Activated CD8-positive, alpha-beta T cell treated with anti-CD3 and anti-CD28 coated beads for 36 hours (primary cell): ENCODE measurements at regions not wholly inside any gene's neighbourhood (a gene's known extent, or its start where the extent isn't known, plus 50 kb on each side); places are given as distances from the start of the nearest gene placed in this dataset.

Experiments used
- ATAC-seq: fragments of 200-7000 bp; cut with Tn5 transposase; one replicate; pipeline ENCODE4 v1.10.0; 2021; ENCODE audit warnings: mild to moderate bottlenecking, moderate library complexity
- CTCF ChIA-PET: fragments of 350-600 bp; sonication (Branson Sonifier 250); formaldehyde crosslinking; loops from one replicate; lab custom pipeline; 2021; ENCODE audit warnings: antibody characterized with exemption; lab: Charles Lee
- POLR2A ChIA-PET: fragments of 350-600 bp; sonication (Branson Sonifier 250); formaldehyde crosslinking; loops from one replicate; lab custom pipeline; 2021; ENCODE audit warnings: antibody characterized with exemption; lab: Charles Lee
- DNase-seq: peaks from one replicate; pipeline ENCODE4 v3.0.0-alpha.2; 2020
- H3K27ac Mint-ChIP-seq: one replicate; pipeline ENCODE4 v1.8.0; 2021; ENCODE audit warnings: mild to moderate bottlenecking, mixed read lengths
- H3K27me3 Mint-ChIP-seq: one replicate; pipeline ENCODE4 v1.8.0; 2021; ENCODE audit warnings: mixed read lengths
- H3K36me3 Mint-ChIP-seq: one replicate; pipeline ENCODE4 v1.8.0; 2021; ENCODE audit warnings: low read depth, mixed read lengths
- H3K4me1 Mint-ChIP-seq: one replicate; pipeline ENCODE4 v1.8.0; 2021; ENCODE audit warnings: low read depth, mixed read lengths
- H3K4me3 Mint-ChIP-seq: one replicate; pipeline ENCODE4 v1.8.0; 2021; ENCODE audit warnings: mild to moderate bottlenecking, moderate library complexity, mixed read lengths
- H3K9me3 Mint-ChIP-seq: one replicate; pipeline ENCODE4 v1.8.0; 2021; ENCODE audit warnings: mixed read lengths
- CTCF ChIP-seq: fragments of 200-600 bp; IDR thresholded peaks from one replicate; pipeline ENCODE4 v1.8.0; 2022; ENCODE audit warnings: antibody characterized with exemption, mild to moderate bottlenecking
- intact Hi-C: fragments of 100-400 bp; cut with micrococcal nuclease; formaldehyde crosslinking; loops from one replicate; pipeline ENCODE4 v1.10.0; 2022

- peaks cover 3% of the 10 kb centered on the region for H3K36me3 Mint-ChIP-seq
Observed at GRCh38 chr2:144079803-144080202, 440.1 kb downstream of the ZEB2 start.

GRCh38 chr2:144078802-144079724 lies 440.9 kb downstream of the ZEB2 start:
- peaks cover 6% of the 10 kb centered on the region for H3K4me1 Mint-ChIP-seq
- DNase-seq (no peak), ATAC-seq (no peak)
- H3K27me3 Mint-ChIP-seq, result no peaks in the 10 kb centered on the region
- no peak overlapping the region for H3K27ac Mint-ChIP-seq
- no peaks in the 10 kb centered on the region for H3K9me3 Mint-ChIP-seq
- ChIA-PET CTCF (no interaction called here), POLR2A (no interaction called here)
- H3K4me3 Mint-ChIP-seq, result no peak overlapping the region
- no peak for TF ChIP-seq CTCF
- peaks cover 3% of the 10 kb centered on the region for H3K36me3 Mint-ChIP-seq
- intact Hi-C loops, result no loop called here

More at GRCh38 chr2:144079803-144080202, 440.1 kb downstream of the ZEB2 start:
- ATAC-seq (no peak), DNase-seq (no peak)
- Mint-ChIP-seq H3K9me3 (no peaks in the 10 kb centered on the region), H3K27ac (no peak overlapping the region), H3K4me1 (peaks cover 8% of the 10 kb centered on the region), H3K4me3 (no peak overlapping the region), H3K27me3 (no peaks in the 10 kb centered on the region)
- CTCF ChIA-PET, result no interaction called here
- POLR2A ChIA-PET, result no interaction called here
- TF ChIP-seq CTCF, result no peak
- intact Hi-C loops, result no loop called here

- Mint-ChIP-seq H3K4me3 (no peak overlapping the region), H3K36me3 (peaks cover 3% of the 10 kb centered on the region), H3K9me3 (no peaks in the 10 kb centered on the region), H3K4me1 (peaks cover 6% of the 10 kb centered on the region), H3K27me3 (no peaks in the 10 kb centered on the region), H3K27ac (no peak overlapping the region)
- TF ChIP-seq CTCF, result no peak
- intact Hi-C loops, result no loop called here
- ATAC-seq, result no peak
- DNase-seq, result no peak
- ChIA-PET CTCF (no interaction called here), POLR2A (no interaction called here)
Observed at GRCh38 chr2:144078106-144078505, 441.8 kb downstream of the ZEB2 start.

GRCh38 chr2:144074450-144074849 lies 445.5 kb downstream of the ZEB2 start:
- Mint-ChIP-seq H3K27me3 (no peaks in the 10 kb centered on the region), H3K27ac (no peak overlapping the region), H3K36me3 (no peaks in the 10 kb centered on the region), H3K9me3 (no peaks in the 10 kb centered on the region), H3K4me1 (peaks cover 3% of the 10 kb centered on the region), H3K4me3 (no peak overlapping the region)
- ChIA-PET POLR2A (interaction anchor here (1.3 kb wide), 1 partner anchor 11 kb away, joined by 4 read pairs; no protein-coding TSS in a partner anchor), CTCF (no interaction called here)
- no peak for DNase-seq
- no peak for ATAC-seq
- TF ChIP-seq CTCF, result no peak
- intact Hi-C loops, result no loop called here

GRCh38 chr2:144071461-144071860 lies 448.5 kb downstream of the ZEB2 start:
- Mint-ChIP-seq H3K9me3 (no peaks in the 10 kb centered on the region), H3K27ac (no peak overlapping the region), H3K27me3 (no peaks in the 10 kb centered on the region), H3K36me3 (no peaks in the 10 kb centered on the region), H3K4me3 (no peak overlapping the region), H3K4me1 (no peaks in the 10 kb centered on the region)
- ChIA-PET CTCF (no interaction called here), POLR2A (no interaction called here)
- no peak for DNase-seq
- intact Hi-C loops, result no loop called here
- TF ChIP-seq CTCF, result no peak
- no peak for ATAC-seq
